ENCODE measurements at regions not wholly inside any gene's neighbourhood (a gene's known extent, or its start where the extent isn't known, plus 50 kb on each side); places are given as distances from the start of the nearest gene placed in this dataset.

DNA sequence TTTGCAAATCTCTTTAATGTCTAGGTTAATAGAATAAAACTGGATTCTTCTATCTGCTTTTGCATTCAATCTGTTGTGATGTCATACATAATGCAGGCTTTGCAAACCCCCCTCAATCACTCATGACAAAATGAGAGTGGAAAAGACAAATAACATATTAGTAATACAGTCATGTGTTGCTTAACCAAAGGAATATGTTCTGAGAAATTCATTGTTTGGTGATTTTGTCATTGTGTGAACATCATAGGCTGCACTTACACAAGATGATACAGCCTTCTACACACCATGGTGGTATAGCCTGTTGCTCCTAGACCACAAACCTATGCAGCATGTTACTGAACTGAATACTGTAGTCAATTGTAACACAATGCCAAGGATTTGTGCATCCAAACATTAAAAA lies 87.3 kb upstream of the SEC61G start:
- H3K36me3 ChIP-seq (ENCODE audit: control insufficient read depth, insufficient read depth, low read length): no peaks in the 10 kb centered on the region
- in situ Hi-C loops (cut with HindIII; ENCODE audit: low pct_unique_long_range_greater_than_20kb, low sequenced_read_pairs) (no loop called here), intact Hi-C loops (cut with micrococcal nuclease; ENCODE audit: unreplicated experiment) (no loop called here)
- H3K9me3 ChIP-seq (ENCODE audit: control insufficient read depth, insufficient read depth, low read depth, low read length): no peaks in the 10 kb centered on the region
- no peaks in the 10 kb centered on the region for H3K27me3 ChIP-seq (ENCODE audit: control insufficient read depth, insufficient read depth, low read length)
- no peaks in the 10 kb centered on the region for H3K4me1 ChIP-seq (ENCODE audit: control insufficient read depth, insufficient read depth, low read length)
- no TSS peak for BruUV-seq (replicated peaks)
- CTCF ChIA-PET: no interaction called here
- no peak overlapping the region for H3K4me3 ChIP-seq (ENCODE audit: low read depth in 2 of 2, low read length in 2 of 2)
- POLR2A ChIA-PET: no interaction called here
- TF ChIP-seq POLR2AphosphoS5 (IDR thresholded peaks at IDR 0.05; ENCODE audit: low read depth, low read length): no peak
- no peak for TF ChIP-seq TCF7L2 (IDR thresholded peaks at IDR 0.05; ENCODE audit: low read depth, low read length)
- TF ChIP-seq, protein P1, sequence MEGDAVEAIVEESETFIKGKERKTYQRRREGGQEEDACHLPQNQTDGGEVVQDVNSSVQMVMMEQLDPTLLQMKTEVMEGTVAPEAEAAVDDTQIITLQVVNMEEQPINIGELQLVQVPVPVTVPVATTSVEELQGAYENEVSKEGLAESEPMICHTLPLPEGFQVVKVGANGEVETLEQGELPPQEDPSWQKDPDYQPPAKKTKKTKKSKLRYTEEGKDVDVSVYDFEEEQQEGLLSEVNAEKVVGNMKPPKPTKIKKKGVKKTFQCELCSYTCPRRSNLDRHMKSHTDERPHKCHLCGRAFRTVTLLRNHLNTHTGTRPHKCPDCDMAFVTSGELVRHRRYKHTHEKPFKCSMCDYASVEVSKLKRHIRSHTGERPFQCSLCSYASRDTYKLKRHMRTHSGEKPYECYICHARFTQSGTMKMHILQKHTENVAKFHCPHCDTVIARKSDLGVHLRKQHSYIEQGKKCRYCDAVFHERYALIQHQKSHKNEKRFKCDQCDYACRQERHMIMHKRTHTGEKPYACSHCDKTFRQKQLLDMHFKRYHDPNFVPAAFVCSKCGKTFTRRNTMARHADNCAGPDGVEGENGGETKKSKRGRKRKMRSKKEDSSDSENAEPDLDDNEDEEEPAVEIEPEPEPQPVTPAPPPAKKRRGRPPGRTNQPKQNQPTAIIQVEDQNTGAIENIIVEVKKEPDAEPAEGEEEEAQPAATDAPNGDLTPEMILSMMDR (IDR thresholded peaks at IDR 0.05): no peak
- no peak for TF ChIP-seq SIN3A (IDR thresholded peaks at IDR 0.05; ENCODE audit: borderline replicate concordance, insufficient read depth, low read depth, low read length)
- TF ChIP-seq REST (IDR thresholded peaks at IDR 0.05; ENCODE audit: insufficient read depth in 1 of 2, low read depth in 2 of 2, low read length in 1 of 2): no peak
- no peak overlapping the region for H3K27ac ChIP-seq (ENCODE audit: low read length)
- ATAC-seq (no peak), DNase-seq (ENCODE audit: low read depth, low spot score) (no peak)

DNA sequence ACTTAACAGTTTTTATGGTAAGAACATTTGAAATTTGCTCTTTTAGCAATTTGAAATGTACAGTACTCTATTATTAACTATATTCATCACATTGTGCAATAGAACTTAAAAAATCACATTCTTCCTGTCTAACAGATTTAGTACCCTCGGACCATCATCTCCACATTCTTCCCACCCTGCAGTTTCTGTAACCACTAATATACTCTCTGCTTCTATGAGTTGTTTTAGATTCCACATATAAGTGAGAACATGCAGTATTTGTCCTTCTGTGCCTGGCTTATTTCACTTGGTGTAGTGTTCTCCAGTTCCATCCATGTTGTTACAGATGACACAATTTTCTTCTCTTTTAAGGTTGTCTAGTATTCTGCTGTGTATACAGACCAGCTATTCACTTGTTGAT lies 88.9 kb upstream of the SEC61G start:
- Histone ChIP-seq H3K4me3 (ENCODE audit: low read depth in 2 of 2, low read length in 2 of 2) (no peak overlapping the region), H3K27ac (ENCODE audit: low read length) (no peak overlapping the region), H3K27me3 (ENCODE audit: control insufficient read depth, insufficient read depth, low read length) (no peaks in the 10 kb centered on the region), H3K4me1 (ENCODE audit: control insufficient read depth, insufficient read depth, low read length) (no peaks in the 10 kb centered on the region), H3K9me3 (ENCODE audit: control insufficient read depth, insufficient read depth, low read depth, low read length) (no peaks in the 10 kb centered on the region), H3K36me3 (ENCODE audit: control insufficient read depth, insufficient read depth, low read length) (no peaks in the 10 kb centered on the region)
- BruUV-seq (replicated peaks): no TSS peak
- ChIA-PET POLR2A (no interaction called here), CTCF (interaction anchor here (1.0 kb wide), 1 partner anchor 12 kb away, joined by 3 read pairs; no protein-coding TSS in a partner anchor)
- DNase-seq (ENCODE audit: low read depth, low spot score): no peak
- in situ Hi-C loops (cut with HindIII; ENCODE audit: low pct_unique_long_range_greater_than_20kb, low sequenced_read_pairs) (no loop called here), intact Hi-C loops (cut with micrococcal nuclease; ENCODE audit: unreplicated experiment) (no loop called here)
- no peak for ATAC-seq
- TF ChIP-seq, protein P1 (IDR thresholded peaks at IDR 0.05): no peak
- TF ChIP-seq TCF7L2 (IDR thresholded peaks at IDR 0.05; ENCODE audit: low read depth, low read length): no peak
- TF ChIP-seq SIN3A (IDR thresholded peaks at IDR 0.05; ENCODE audit: borderline replicate concordance, insufficient read depth, low read depth, low read length): no peak

All from Panc1 (cell line).